ENCODE measurements at regions not wholly inside any gene's neighbourhood (a gene's known extent, or its start where the extent isn't known, plus 50 kb on each side); places are given as distances from the start of the nearest gene placed in this dataset.

DNA sequence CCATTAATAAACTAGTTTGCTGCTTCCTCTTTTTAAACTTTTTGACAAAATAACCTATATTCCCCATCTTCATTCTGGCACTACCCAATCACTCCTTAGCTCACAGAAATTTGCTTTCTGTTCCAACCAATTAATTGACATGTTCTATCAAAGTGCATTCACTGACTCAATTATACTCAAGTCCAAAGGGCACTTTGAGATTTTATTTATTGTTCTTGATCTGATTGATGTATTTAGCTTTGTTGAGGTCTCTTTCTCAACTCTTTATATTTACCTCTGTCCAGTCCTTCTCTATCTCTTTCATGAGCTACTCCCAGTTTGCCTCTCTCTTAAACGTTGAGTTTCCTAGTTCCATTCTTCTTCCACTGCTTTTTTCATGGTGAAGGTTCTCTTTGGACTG, 104.4 kb upstream of the TENT5A start:
- POLR2A ChIA-PET (ENCODE audit: unreplicated experiment) = no interaction called here

GRCh38 chr6:81854474-81854873, 102.0 kb upstream of the TENT5A start:
- no peak for ATAC-seq
- H2AFZ ChIP-seq (ENCODE audit: low read length) = no peak overlapping the region
- H4K20me1 ChIP-seq (ENCODE audit: low read length) = no peaks in the 10 kb centered on the region
- no peaks in the 10 kb centered on the region for H3K79me2 ChIP-seq (ENCODE audit: low read length)
- no peak for DNase-seq
- POLR2A ChIA-PET (ENCODE audit: unreplicated experiment) = no interaction called here
- intact Hi-C loops (cut with micrococcal nuclease) = no loop called here
- no peaks in the 10 kb centered on the region for H3K27me3 ChIP-seq (ENCODE audit: low read length)
- no peaks in the 10 kb centered on the region for H3K4me1 ChIP-seq (ENCODE audit: insufficient read depth, low read length)
- H3K27ac ChIP-seq (ENCODE audit: low read length) = no peak overlapping the region
- TF ChIP-seq EZH2phosphoT487 (IDR thresholded peaks at IDR 0.05; ENCODE audit: borderline replicate concordance, low read length) (no peak), EZH2 (IDR thresholded peaks at IDR 0.05; ENCODE audit: low read length, unreplicated experiment) (no peak), CTCF (conservative IDR thresholded peaks at IDR 0.05; ENCODE audit: low read depth, low read length) (no peak)
- no TSS peak for BruUV-seq (replicated peaks)
- H3K9ac ChIP-seq (ENCODE audit: low read length) = no peak overlapping the region
- H3K9me3 ChIP-seq (ENCODE audit: low read length) = no peaks in the 10 kb centered on the region
- no peaks in the 10 kb centered on the region for H3K36me3 ChIP-seq (ENCODE audit: low read depth, low read length)
- H3K4me2 ChIP-seq (ENCODE audit: low read length) = no peak overlapping the region
- H3K4me3 ChIP-seq (ENCODE audit: low read length) = no peak overlapping the region
- no peaks in the 10 kb centered on the region for H3K9me2 ChIP-seq (replicated peaks; ENCODE audit: low read length)
- CTCF ChIA-PET = no interaction called here
- H3F3A ChIP-seq (ENCODE audit: low read length, unreplicated experiment) = no peaks in the 10 kb centered on the region

More for the DNA sequence above, 104.4 kb upstream of the TENT5A start:
- H3K9ac ChIP-seq (ENCODE audit: low read length) = no peak overlapping the region
- no peaks in the 10 kb centered on the region for H3F3A ChIP-seq (ENCODE audit: low read length, unreplicated experiment)
- no peak overlapping the region for H3K4me3 ChIP-seq (ENCODE audit: low read length)
- no peaks in the 10 kb centered on the region for H3K9me2 ChIP-seq (replicated peaks; ENCODE audit: low read length)
- no peaks in the 10 kb centered on the region for H3K27me3 ChIP-seq (ENCODE audit: low read length)
- H4K20me1 ChIP-seq (ENCODE audit: low read length) = no peaks in the 10 kb centered on the region
- intact Hi-C loops (cut with micrococcal nuclease) = no loop called here
- BruUV-seq (replicated peaks) = no TSS peak
- H3K4me2 ChIP-seq (ENCODE audit: low read length) = no peak overlapping the region
- DNase-seq = no peak
- H3K4me1 ChIP-seq (ENCODE audit: insufficient read depth, low read length) = no peaks in the 10 kb centered on the region
- no peak for ATAC-seq
- TF ChIP-seq CTCF (conservative IDR thresholded peaks at IDR 0.05; ENCODE audit: low read depth, low read length) = no peak
- no peak for TF ChIP-seq EZH2 (IDR thresholded peaks at IDR 0.05; ENCODE audit: low read length, unreplicated experiment)
- TF ChIP-seq EZH2phosphoT487 (IDR thresholded peaks at IDR 0.05; ENCODE audit: borderline replicate concordance, low read length) = no peak
- CTCF ChIA-PET = no interaction called here
- H3K79me2 ChIP-seq (ENCODE audit: low read length) = no peaks in the 10 kb centered on the region
- no peak overlapping the region for H3K27ac ChIP-seq (ENCODE audit: low read length)
- no peaks in the 10 kb centered on the region for H3K9me3 ChIP-seq (ENCODE audit: low read length)
- H3K36me3 ChIP-seq (ENCODE audit: low read depth, low read length) = no peaks in the 10 kb centered on the region
- H2AFZ ChIP-seq (ENCODE audit: low read length) = no peak overlapping the region

- H3K4me2 ChIP-seq (ENCODE audit: low read length) = no peak overlapping the region
- ChIA-PET CTCF (no interaction called here), POLR2A (ENCODE audit: unreplicated experiment) (no interaction called here)
- DNase-seq (no peak), ATAC-seq (no peak)
- intact Hi-C loops (cut with micrococcal nuclease) = no loop called here
- no peaks in the 10 kb centered on the region for H3K79me2 ChIP-seq (ENCODE audit: low read length)
- no peaks in the 10 kb centered on the region for H3K9me2 ChIP-seq (replicated peaks; ENCODE audit: low read length)
- H3K27ac ChIP-seq (ENCODE audit: low read length) = no peak overlapping the region
- no peaks in the 10 kb centered on the region for H3K9me3 ChIP-seq (ENCODE audit: low read length)
- BruUV-seq (replicated peaks) = no TSS peak
- no peaks in the 10 kb centered on the region for H4K20me1 ChIP-seq (ENCODE audit: low read length)
- no peak overlapping the region for H2AFZ ChIP-seq (ENCODE audit: low read length)
- no peaks in the 10 kb centered on the region for H3F3A ChIP-seq (ENCODE audit: low read length, unreplicated experiment)
- H3K36me3 ChIP-seq (ENCODE audit: low read depth, low read length) = no peaks in the 10 kb centered on the region
- H3K9ac ChIP-seq (ENCODE audit: low read length) = no peak overlapping the region
- TF ChIP-seq CTCF (conservative IDR thresholded peaks at IDR 0.05; ENCODE audit: low read depth, low read length) = no peak
- no peak for TF ChIP-seq EZH2phosphoT487 (IDR thresholded peaks at IDR 0.05; ENCODE audit: borderline replicate concordance, low read length)
- no peak for TF ChIP-seq EZH2 (IDR thresholded peaks at IDR 0.05; ENCODE audit: low read length, unreplicated experiment)
- no peaks in the 10 kb centered on the region for H3K27me3 ChIP-seq (ENCODE audit: low read length)
- H3K4me3 ChIP-seq (ENCODE audit: low read length) = no peak overlapping the region
- no peaks in the 10 kb centered on the region for H3K4me1 ChIP-seq (ENCODE audit: insufficient read depth, low read length)
Observed at GRCh38 chr6:81853975-81854374, 101.5 kb upstream of the TENT5A start.
